Hepatocyte (in vitro differentiated cells): ENCODE measurements at regions not wholly inside any gene's neighbourhood (a gene's known extent, or its start where the extent isn't known, plus 50 kb on each side); places are given as distances from the start of the nearest gene placed in this dataset.

Experiments
- EZH2 ChIP-seq: fragments of 200-600 bp; sonication (generic); IDR thresholded peaks from 2 replicates; pipeline ENCODE4 v1.6.1; 2016; ENCODE audit warnings: antibody characterized with exemption, mild to moderate bottlenecking, borderline replicate concordance
- EZH2phosphoT487 ChIP-seq: fragments of 200-600 bp; sonication (generic); IDR thresholded peaks from one replicate; pipeline ENCODE4 v1.6.1; 2018; ENCODE audit warnings: antibody characterized with exemption, mild to moderate bottlenecking, low read depth, moderate library complexity; ENCODE audit not compliant: unreplicated experiment, severe bottlenecking
- TF ChIP-seq, protein P1 (sequence below): fragments of 200-600 bp; sonication (generic); IDR thresholded peaks from 2 replicates; pipeline ENCODE4 v1.5.1; 2016; ENCODE audit warnings: antibody characterized with exemption, mild to moderate bottlenecking; ENCODE audit not compliant: poor library complexity

DNA sequence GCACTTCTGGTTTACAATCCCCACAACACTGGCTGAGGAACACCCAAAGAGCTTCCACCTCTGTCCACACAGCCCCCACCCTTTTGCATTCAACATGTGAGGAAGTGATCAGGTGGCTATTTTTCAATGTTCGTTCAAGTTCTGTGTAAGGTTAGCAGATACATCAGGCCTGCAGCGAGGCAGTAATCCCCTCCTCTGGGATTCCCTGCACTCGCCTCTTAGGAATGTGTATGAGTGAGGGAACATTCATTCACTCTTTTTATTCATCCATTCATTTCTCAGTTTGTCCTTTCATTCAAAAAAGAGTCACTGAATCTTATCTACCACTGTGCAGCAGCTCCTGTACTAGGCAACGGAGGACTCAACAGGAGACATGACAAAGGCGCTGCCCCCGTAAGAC lies 236.4 kb upstream of the PRDM1 start:
- TF ChIP-seq, protein P1, sequence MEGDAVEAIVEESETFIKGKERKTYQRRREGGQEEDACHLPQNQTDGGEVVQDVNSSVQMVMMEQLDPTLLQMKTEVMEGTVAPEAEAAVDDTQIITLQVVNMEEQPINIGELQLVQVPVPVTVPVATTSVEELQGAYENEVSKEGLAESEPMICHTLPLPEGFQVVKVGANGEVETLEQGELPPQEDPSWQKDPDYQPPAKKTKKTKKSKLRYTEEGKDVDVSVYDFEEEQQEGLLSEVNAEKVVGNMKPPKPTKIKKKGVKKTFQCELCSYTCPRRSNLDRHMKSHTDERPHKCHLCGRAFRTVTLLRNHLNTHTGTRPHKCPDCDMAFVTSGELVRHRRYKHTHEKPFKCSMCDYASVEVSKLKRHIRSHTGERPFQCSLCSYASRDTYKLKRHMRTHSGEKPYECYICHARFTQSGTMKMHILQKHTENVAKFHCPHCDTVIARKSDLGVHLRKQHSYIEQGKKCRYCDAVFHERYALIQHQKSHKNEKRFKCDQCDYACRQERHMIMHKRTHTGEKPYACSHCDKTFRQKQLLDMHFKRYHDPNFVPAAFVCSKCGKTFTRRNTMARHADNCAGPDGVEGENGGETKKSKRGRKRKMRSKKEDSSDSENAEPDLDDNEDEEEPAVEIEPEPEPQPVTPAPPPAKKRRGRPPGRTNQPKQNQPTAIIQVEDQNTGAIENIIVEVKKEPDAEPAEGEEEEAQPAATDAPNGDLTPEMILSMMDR: no peak
- TF ChIP-seq EZH2phosphoT487 (no peak), EZH2 (no peak)
